Stimulated activated naive CD8-positive, alpha-beta T cell treated with anti-CD3 and anti-CD28 coated beads, Interleukin-15, amount 100 ng/mL, for 72 hours (primary cell): ENCODE measurements at regions not wholly inside any gene's neighbourhood (a gene's known extent, or its start where the extent isn't known, plus 50 kb on each side); places are given as distances from the start of the nearest gene placed in this dataset.
A peak's percentile ranks its signal among the peaks of the same experiment; 100 is the strongest.
"Not testable (repeated sequence)": the region's sequence is repeated elsewhere in the genome, so short reads cannot be mapped to it uniquely, and the experiment has no call there.

ENCODE experiments used
- ATAC-seq: fragments of 150-1000 bp; cut with Tn5 transposase; 2 replicates; pipeline ENCODE4 v1.10.0; 2021; ENCODE audit warnings: mild to moderate bottlenecking, moderate library complexity
- DNase-seq, 2 donors: peaks; one replicate each; pipeline ENCODE4 v3.0.0; 2021 to 2022
- H3K27ac Mint-ChIP-seq, 2 donors: one replicate each; pipeline ENCODE4 v1.8.0; 2022; ENCODE audit warnings: mild to moderate bottlenecking in 2 of 2, mixed read lengths in 2 of 2, moderate library complexity in 2 of 2
- H3K27me3 Mint-ChIP-seq: one replicate; pipeline ENCODE4 v1.8.0; 2022; ENCODE audit warnings: mixed read lengths
- H3K4me1 Mint-ChIP-seq: one replicate; pipeline ENCODE4 v1.8.0; 2022; ENCODE audit warnings: mild to moderate bottlenecking, mixed read lengths
- H3K4me3 Mint-ChIP-seq, 2 donors: one replicate each; pipeline ENCODE4 v1.8.0; 2022; ENCODE audit warnings: mild to moderate bottlenecking in 2 of 2, mixed read lengths in 2 of 2, moderate library complexity in 1 of 2
- H3K9me3 Mint-ChIP-seq, 2 donors: one replicate each; pipeline ENCODE4 v1.8.0; 2022; ENCODE audit warnings: mixed read lengths in 2 of 2

DNA sequence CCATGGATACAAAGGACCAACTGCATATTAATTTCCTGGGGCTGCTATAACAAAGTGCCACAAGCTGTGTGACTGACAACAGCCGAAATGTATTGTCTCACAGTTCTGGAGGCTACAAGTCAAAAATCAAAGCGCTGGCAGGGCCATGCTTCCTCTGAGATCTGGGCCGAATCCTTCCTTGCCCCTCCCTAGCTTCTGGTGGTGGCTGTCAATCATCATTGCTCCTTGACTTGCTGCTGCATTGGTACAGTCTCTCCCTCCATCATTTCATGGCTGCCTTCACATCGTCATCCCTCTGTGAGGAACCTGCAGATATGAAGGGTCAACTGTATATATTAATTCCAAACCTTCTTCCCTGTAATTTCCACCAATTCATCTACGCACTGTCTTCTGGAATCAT, 118.3 kb downstream of the EXOC5 start:
- H3K9me3 Mint-ChIP-seq = no peaks in the 10 kb centered on the region

DNA sequence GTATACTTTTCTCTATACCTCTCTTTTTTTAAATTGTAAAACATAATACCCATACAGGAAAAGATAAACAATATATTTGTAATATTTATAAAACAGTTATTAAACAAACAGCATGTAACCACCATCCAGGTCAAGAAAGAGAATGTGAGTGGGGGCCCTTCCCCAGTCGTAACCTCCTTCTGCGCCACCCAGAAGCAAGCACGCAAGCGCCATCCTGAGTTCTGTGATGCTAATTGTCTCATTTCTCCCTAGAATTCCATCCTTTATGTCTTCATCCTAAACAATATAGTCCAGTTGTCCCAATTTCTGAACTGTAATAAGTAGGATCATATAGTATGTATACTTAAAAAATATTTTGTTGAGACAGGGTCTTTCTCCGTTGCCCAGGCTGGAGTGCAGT, 129.5 kb downstream of the EXOC5 start:
- H3K4me3 Mint-ChIP-seq = no peak overlapping the region
- DNase-seq (no peak), ATAC-seq (no peak)
- H3K4me1 Mint-ChIP-seq = no peaks in the 10 kb centered on the region
- H3K27ac Mint-ChIP-seq = no peak overlapping the region
- H3K9me3 Mint-ChIP-seq = peaks cover 7 to 8% of the 10 kb centered on the region in 2 donors
- peaks cover 14% of the 10 kb centered on the region for H3K27me3 Mint-ChIP-seq

More for the DNA sequence above, 118.3 kb downstream of the EXOC5 start:
- Mint-ChIP-seq H3K27ac (no peak overlapping the region), H3K4me1 (no peaks in the 10 kb centered on the region), H3K27me3 (peaks cover 17% of the 10 kb centered on the region), H3K4me3 (no peak overlapping the region)
- DNase-seq = no peak
- ATAC-seq = no peak

DNA sequence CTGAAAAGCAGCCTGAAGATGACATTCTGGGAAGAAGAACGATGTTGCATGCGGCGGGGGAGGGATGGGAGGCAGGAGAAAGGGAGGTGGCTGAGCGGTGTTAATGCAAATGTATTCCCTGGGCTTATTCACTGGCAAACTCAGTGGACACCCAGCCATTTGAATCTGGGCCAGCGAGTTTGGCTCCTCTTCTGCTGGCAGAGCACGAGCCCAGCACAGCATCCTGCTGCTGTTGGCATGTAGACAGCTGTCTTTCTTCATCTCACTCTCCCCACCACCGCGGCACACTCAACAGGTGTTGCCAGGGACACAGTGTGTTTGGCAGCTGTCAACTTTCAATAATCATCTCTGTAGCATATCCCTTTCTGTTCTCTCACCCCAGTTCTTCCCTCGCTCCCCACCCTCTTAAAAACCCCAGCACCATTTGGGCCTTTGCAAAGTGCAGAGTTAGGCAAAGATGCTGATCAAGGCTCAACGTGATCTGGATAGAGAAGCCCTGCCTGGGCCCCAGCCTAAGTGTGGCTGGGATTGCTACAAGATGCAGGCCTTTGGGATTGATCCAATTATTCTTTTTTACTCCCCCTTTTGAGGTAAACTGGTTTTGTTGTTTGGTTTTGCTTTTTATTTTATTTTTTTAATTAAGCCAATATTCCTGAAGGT, 131.9 kb downstream of the EXOC5 start:
- no peak overlapping the region for H3K4me3 Mint-ChIP-seq
- DNase-seq = no peak
- ATAC-seq = no peak
- no peaks in the 10 kb centered on the region for H3K4me1 Mint-ChIP-seq
- H3K9me3 Mint-ChIP-seq = peaks cover 7 to 8% of the 10 kb centered on the region in 2 donors
- H3K27ac Mint-ChIP-seq = no peak overlapping the region
- peaks cover 14% of the 10 kb centered on the region for H3K27me3 Mint-ChIP-seq

DNA sequence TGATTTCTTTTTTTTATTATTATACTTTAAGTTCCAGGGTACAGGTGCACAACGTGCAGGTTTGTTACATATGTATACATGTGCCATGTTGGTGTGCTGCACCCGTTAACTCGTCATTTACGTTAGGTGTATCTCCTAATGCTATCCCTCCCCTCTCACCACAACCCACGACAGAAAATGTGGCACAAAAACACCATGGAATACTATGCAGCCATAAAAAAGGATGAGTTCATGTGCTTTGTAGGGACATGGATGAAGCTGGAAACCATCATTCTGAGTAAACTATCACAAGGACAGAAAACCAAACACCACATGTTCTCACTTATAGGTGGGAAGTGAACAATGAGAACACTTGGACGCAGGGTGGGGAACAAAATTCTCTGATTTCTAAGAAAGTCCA, 140.9 kb downstream of the EXOC5 start:
- not testable (repeated sequence) for ATAC-seq

DNA sequence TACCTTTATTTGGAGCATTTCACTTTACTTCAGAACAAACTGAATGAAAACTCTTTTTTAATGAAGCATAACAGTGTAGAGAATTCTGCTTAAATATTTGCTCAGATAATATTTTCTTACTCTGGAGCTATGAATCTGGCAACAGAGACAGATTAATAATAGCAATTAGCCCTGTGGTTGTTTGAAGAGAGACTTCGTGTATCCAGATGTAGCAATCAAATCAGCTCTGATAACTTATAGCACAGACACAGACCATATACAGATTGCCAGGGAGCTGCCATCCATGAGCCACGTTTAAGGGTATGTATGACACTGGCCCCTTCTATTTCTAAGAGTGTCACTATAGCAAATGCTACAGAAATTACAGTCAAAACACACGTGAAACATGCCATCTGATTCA, 146.6 kb downstream of the EXOC5 start:
- Mint-ChIP-seq H3K9me3 (no peaks in the 10 kb centered on the region), H3K4me1 (no peaks in the 10 kb centered on the region), H3K27ac (no peak overlapping the region), H3K4me3 (no peak overlapping the region), H3K27me3 (peaks cover 10% of the 10 kb centered on the region)
- DNase-seq (no peak), ATAC-seq (no peak)

More for the DNA sequence above, 140.9 kb downstream of the EXOC5 start:
- peaks cover 17% of the 10 kb centered on the region for H3K27me3 Mint-ChIP-seq
- H3K4me3 Mint-ChIP-seq, H3K9me3 Mint-ChIP-seq, DNase-seq, H3K4me1 Mint-ChIP-seq, H3K27ac Mint-ChIP-seq: not testable (repeated sequence)

DNA sequence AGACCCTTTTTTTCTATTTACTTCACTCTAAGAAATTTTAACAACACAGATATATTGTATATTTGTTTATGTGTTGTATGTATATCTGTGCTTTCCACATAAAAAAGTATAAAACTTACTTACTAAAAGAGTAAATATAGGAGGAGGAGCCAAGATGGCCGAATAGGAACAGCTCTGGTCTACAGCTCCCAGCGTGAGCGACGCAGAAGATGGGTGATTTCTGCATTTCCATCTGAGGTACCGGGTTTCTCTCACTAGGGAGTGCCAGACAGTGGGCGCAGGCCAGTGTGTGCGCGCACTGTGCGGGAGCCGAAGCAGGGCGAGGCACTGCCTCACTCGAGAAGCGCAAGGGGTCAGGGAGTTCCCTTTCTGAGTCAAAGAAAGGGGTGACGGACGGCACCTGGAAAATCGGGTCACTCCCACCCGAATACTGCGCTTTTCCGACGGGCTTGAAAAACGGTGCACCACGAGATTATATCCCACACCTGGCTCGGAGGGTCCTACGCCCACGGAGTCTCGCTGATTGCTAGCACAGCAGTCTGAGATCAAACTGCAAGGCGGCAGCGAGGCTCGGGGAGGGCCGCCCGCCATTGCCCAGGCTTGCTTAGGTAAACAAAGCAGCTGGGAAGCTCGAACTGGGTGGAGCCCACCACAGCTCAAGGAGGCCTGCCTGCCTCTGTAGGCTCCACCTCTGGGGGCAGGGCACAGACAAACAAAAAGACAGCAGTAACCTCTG, 156.5 kb downstream of the EXOC5 start:
- H3K27me3 Mint-ChIP-seq, ATAC-seq, H3K4me1 Mint-ChIP-seq, H3K9me3 Mint-ChIP-seq: not testable (repeated sequence)
- Mint-ChIP-seq H3K4me3 (peak overlapping the region in 1 of 2 donors; percentile 49), H3K27ac (peak overlapping the region in 1 of 2 donors; percentile 34)
- DNase-seq = peak in 1 of 2 donors; percentile 5

DNA sequence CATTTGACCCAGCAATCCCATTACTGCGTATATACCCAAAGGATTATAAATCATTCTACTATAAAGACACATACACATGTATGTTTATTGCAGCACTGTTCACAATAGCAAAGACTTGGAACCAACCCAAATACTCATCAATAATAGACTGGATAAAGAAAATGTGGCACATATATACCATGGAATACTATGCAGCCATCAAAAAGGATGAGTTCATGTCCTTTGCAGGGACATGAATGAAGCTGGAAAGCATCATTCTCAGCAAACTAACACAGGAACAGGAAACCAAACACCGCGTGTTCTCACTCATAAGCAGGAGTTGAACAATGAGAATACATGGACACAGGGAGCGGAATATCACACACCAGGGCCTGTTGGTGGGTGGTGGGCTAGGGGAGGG, 158.3 kb downstream of the EXOC5 start:
- not testable (repeated sequence) for DNase-seq, H3K4me3 Mint-ChIP-seq, H3K27ac Mint-ChIP-seq, H3K27me3 Mint-ChIP-seq, ATAC-seq, H3K9me3 Mint-ChIP-seq, H3K4me1 Mint-ChIP-seq

DNA sequence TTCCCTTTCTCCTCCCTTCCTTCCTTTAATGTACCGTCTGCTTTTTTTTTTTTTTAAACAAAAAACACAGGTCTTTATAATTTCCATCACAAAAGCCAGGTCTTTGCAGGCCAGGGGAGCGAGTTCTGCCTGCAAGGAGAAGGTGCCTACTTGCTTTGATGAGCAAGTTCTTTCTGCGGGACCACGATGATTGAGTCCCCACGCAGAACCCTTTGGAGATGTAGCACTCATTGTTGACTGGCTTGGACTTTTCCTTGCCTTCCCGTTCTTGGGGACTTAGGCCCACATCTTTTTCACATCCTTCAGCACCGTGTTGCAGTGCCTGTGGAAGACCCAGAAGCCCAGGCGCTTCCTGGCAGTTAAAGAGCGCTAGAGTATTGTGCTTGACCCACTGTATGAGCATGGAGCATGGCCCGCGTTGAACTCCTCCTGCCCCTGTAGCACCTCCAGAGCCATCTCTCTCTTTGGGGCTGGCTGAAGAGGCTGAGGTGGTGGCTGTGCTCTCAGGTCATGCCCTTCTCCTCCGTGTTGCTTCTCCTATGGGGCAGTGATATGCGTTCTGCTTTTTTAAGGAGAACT, 177.6 kb downstream of the EXOC5 start:
- DNase-seq (no peak), ATAC-seq (no peak)
- Mint-ChIP-seq H3K4me1 (no peaks in the 10 kb centered on the region), H3K9me3 (peaks cover 4 to 10% of the 10 kb centered on the region in 2 donors), H3K27ac (no peak overlapping the region), H3K27me3 (no peaks in the 10 kb centered on the region), H3K4me3 (no peak overlapping the region)

DNA sequence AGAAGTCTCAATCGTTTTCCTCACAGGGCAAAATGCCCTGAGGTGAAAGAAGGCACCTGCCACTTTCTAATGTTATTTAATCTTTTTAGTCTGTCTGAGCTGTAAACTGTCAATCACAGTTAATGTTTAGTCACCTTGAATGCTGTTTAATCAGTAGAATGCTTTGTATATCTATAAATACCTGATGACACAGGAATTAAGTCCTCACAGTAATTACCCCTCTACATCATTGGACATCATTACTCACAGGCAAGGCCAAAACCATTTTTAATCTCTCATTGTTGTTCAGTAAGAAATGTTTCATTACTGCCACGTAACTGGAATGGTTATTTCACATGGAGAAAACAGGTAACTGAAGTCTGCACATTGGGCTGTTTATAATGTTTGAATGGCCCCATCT, 178.8 kb downstream of the EXOC5 start:
- DNase-seq (no peak), ATAC-seq (no peak)
- Mint-ChIP-seq H3K4me1 (no peaks in the 10 kb centered on the region), H3K9me3 (peaks cover 0 to 3% of the 10 kb centered on the region in 2 donors), H3K4me3 (no peak overlapping the region), H3K27me3 (peaks cover 7% of the 10 kb centered on the region), H3K27ac (no peak overlapping the region)

DNA sequence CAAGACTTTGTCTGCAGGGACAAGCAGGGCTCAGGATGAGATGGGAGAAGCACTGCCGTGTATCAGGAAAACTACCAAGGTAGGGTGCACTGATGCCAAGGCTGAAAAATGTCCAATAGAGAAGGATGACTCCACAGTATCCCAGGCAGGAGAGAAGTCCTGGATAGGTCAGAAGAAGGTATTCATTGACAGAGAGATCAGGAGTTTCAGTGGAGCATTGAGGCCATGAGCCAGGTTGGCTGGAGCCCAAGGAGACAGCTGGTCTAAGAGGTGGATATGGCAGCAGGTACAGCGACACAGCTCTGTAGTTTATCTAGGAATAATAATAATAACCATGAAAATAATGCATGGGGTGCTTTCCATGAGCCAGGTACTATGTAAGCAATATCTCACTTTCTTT, 180.9 kb downstream of the EXOC5 start:
- Mint-ChIP-seq H3K9me3 (no peaks in the 10 kb centered on the region), H3K27ac (no peak overlapping the region), H3K27me3 (peaks cover 7% of the 10 kb centered on the region), H3K4me1 (no peaks in the 10 kb centered on the region), H3K4me3 (no peak overlapping the region)
- DNase-seq = no peak
- no peak for ATAC-seq

DNA sequence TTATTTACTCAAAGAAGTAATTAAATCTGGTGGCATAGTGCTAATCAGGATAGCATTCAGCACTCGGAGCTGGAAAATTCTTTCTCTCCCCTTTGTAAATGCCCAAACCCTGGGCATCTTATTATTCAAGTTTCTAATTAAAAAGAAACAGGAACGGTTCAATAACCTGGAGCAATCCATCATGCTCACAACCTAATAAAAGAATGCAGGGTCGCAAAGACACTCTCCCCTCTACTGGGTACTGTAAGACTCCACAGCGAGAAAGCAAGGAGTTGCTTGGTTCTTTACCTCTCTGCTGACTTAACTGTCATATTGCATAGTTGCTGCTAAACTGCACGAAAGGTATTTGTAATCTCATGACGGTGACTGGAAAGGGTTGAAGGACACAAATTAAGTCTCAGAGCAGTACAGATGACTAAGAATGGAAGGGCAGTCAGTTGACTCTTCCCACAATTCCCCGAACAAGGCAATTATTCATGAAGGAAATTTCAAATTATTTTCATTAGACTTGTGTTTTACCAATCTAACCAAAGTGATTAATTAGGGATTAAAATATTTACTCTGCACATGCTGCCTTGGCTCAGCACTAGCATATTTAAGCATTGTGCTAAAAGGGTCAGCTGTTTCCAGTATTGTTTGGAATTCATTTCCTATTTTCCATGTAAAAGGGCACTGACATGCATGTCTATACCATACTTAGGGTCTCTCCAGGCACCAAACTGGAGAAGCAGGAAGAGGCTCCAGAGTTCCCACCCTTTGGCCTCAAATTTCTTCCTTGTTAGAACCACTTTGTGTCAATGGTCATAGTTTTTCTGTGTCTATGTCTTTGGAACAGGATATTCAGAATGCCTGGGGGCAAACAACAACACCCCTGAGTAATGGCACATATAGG, 182.2 kb downstream of the EXOC5 start:
- Mint-ChIP-seq H3K9me3 (no peaks in the 10 kb centered on the region), H3K27me3 (peaks cover 7% of the 10 kb centered on the region), H3K4me3 (no peak overlapping the region), H3K4me1 (no peaks in the 10 kb centered on the region), H3K27ac (no peak overlapping the region)
- ATAC-seq (no peak), DNase-seq (no peak)

DNA sequence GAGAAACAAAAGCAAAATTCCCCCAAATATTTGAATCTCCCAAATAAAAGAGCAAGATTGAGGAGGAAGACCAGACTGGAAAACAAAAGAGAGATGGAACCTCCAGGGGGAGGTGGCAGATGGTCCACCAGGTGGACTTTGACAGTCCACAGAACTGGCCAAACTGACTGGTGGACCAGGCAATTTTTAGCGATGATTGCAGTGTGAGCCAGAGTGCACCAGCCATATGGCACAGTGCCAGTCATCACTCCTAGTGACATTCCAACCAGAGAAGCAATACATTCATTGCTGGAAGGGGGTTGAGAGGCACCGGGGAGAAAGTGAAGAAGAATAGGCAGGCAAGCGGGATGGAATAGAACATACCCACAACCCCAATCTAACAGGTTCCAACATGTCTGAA, 182.9 kb downstream of the EXOC5 start:
- no peak overlapping the region for H3K4me3 Mint-ChIP-seq
- no peaks in the 10 kb centered on the region for H3K4me1 Mint-ChIP-seq
- no peak for DNase-seq
- H3K9me3 Mint-ChIP-seq = no peaks in the 10 kb centered on the region
- peaks cover 7% of the 10 kb centered on the region for H3K27me3 Mint-ChIP-seq
- no peak for ATAC-seq
- no peak overlapping the region for H3K27ac Mint-ChIP-seq

DNA sequence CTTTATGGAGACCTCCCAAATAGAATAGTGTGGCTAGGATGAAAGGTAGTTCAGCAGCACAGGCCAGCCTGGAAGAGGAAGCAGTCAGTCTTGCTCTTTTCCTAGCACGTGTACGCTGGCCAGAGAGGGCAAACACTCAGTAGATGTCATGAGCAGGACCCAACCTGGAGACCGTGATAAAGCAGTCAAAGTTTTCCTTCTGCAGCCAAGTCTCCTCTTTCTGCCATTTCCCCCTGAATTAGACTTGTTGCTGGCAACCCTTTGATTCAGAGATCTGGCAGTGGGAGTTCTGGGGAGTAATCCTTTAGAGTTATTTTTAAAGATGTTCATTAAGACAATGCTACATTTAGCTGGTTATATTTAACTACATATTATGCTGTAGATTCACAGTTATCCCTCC, 183.7 kb downstream of the EXOC5 start:
- Mint-ChIP-seq H3K4me1 (no peaks in the 10 kb centered on the region), H3K27me3 (peaks cover 7% of the 10 kb centered on the region), H3K4me3 (no peak overlapping the region), H3K9me3 (no peaks in the 10 kb centered on the region), H3K27ac (no peak overlapping the region)
- no peak for ATAC-seq
- DNase-seq = no peak

DNA sequence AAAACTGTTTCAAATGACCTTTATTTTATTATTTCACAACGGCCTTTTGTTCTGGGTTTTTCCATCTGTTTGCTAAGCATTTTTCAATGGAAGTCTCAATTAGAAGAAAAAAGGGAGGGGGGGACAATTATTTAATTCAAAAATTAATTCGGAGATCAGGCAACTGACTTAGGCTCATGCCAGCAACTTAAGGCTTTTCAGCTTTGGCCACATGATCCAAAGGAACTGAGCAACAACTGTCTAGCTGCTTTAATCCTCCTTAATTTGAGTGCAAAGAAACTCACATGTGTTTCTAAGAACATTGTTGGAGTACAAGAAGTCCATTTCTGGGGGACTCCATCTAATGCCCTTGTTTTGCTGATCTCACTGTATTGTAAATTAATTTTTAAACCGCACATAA, 188.0 kb downstream of the EXOC5 start:
- Mint-ChIP-seq H3K4me1 (no peaks in the 10 kb centered on the region), H3K27me3 (peaks cover 5% of the 10 kb centered on the region), H3K9me3 (no peaks in the 10 kb centered on the region), H3K27ac (no peak overlapping the region), H3K4me3 (no peak overlapping the region)
- ATAC-seq = no peak
- DNase-seq = no peak

DNA sequence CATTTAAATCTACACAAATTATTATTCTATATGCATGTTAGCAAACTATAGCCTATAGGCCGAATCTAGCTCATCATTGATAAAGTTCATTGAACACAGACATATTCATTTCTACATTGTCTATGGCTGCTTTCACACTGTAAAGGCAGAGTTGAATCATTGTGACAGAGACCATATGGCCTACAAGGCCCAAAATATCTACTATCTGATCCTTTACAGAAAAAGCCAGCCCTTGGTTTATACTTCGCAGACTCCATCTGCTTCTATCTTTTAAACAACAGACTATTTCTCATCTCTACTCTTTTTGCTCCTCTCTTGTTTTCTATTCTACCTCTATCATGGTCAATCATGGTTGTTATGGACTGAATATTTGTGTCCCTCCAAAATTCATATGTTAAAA, 190.7 kb downstream of the EXOC5 start:
- no peaks in the 10 kb centered on the region for H3K4me1 Mint-ChIP-seq
- no peak overlapping the region for H3K27ac Mint-ChIP-seq
- no peak overlapping the region for H3K4me3 Mint-ChIP-seq
- no peak for DNase-seq
- no peaks in the 10 kb centered on the region for H3K9me3 Mint-ChIP-seq
- H3K27me3 Mint-ChIP-seq = peaks cover 8% of the 10 kb centered on the region
- ATAC-seq = no peak
